KOPT-K1 (cell line): ENCODE measurements at regions not wholly inside any gene's neighbourhood (a gene's known extent, or its start where the extent isn't known, plus 50 kb on each side); places are given as distances from the start of the nearest gene placed in this dataset.
"Not testable (repeated sequence)": the region's sequence is repeated elsewhere in the genome, so short reads cannot be mapped to it uniquely, and the experiment has no call there.

Source experiments
- H3K27ac ChIP-seq: fragments of 200-600 bp; sonication (generic); 2 replicates; pipeline ENCODE4 v1.5.1; 2016; ENCODE audit warnings: antibody characterized with exemption, mild to moderate bottlenecking, low read depth, low read length; ENCODE audit not compliant: poor library complexity, severe bottlenecking
- H3K36me3 ChIP-seq: fragments of 200-600 bp; sonication (generic); 2 replicates; pipeline ENCODE4 v1.5.1; 2017; ENCODE audit warnings: antibody characterized with exemption, mild to moderate bottlenecking, low read length, moderate library complexity; ENCODE audit not compliant: insufficient read depth
- H3K9me3 ChIP-seq: fragments of 200-600 bp; sonication (generic); 2 replicates; pipeline ENCODE4 v1.5.1; 2017; ENCODE audit warnings: antibody characterized with exemption, low read length, mild to moderate bottlenecking; ENCODE audit not compliant: insufficient read depth, poor library complexity, severe bottlenecking

DNA sequence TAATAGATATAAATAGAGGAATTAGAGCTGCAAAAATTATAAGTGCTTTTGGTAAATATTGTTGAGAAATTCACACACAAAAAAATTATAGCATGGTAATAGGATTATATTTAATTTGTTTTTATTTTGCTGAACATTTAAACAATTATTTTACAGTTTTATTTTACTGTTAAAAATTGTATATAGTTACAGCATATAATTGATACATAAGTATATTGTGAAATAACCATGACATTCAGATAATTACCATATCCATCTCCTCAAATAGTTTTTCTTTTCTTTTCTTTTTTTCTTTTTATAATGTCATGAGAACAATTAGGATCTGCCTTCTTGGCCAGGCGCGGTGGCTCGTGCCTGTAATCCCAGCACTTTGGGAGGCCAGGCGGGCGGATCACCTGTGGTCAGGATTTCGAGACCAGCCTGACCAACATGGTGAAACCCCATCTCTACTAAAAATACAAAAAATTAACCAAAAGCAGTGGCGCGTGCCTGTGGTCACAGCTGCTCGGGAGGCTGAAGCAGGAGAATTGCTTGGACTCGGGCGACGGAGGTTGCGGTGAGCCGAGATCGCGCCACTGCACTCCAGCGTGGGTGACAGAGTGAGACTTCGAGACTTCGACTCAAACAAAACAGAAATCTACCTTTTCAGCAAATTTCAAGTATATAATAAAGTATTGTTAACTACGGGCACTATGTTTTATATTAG, 654.2 kb downstream of the TENT5A start:
- H3K36me3 ChIP-seq, result no peaks in the 10 kb centered on the region
- peaks cover 4% of the 10 kb centered on the region for H3K9me3 ChIP-seq
- no peak overlapping the region for H3K27ac ChIP-seq

GRCh38 chr6:81096464-81096863, 656.0 kb downstream of the TENT5A start:
- H3K9me3 ChIP-seq, H3K36me3 ChIP-seq, H3K27ac ChIP-seq: not testable (repeated sequence)

DNA sequence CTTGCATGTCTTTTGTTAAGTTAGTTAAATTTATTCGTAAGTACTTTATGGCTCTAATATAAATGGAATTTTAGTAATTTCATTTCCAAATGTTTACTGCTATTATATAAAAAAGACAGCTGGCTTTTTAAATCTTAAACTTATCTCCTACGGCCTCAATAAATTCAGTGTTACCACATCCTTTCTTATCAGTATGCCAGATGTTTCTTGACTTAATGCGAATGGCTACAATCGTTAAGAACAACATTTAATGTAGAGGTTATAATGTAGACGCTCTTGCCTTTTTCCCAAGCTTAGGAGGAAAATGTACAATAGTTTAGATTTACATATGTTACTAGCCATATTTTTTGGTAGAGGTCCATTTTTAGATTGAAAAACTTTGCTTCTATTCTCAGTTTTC, 659.4 kb downstream of the TENT5A start:
- Histone ChIP-seq H3K36me3 (no peaks in the 10 kb centered on the region), H3K27ac (no peak overlapping the region), H3K9me3 (peaks cover 4% of the 10 kb centered on the region)

- H3K9me3 ChIP-seq, result no peaks in the 10 kb centered on the region
- H3K36me3 ChIP-seq, result no peaks in the 10 kb centered on the region
- no peak overlapping the region for H3K27ac ChIP-seq
These were observed 664.3 kb downstream of the TENT5A start for GRCh38 chr6:81088145-81088544.

DNA sequence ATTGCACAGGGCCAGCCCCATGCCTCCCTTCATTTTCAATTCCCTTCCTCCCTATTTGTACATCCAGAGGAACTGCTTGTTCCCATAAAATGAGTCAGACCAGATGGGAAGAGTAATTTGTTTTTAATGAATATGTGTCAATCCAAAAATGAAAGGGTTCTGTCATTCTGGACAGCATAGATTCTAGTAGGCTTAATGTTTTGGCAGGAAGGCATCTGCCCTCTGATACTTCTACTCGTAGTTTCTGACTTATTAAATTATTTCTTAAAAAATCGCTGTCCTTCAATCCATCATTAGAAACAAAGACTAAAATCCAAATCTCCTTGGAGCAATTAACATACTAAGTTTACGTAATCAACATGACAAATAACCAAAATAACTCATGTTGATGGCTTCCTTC, 665.5 kb downstream of the TENT5A start:
- Histone ChIP-seq H3K27ac (no peak overlapping the region), H3K9me3 (no peaks in the 10 kb centered on the region), H3K36me3 (no peaks in the 10 kb centered on the region)

GRCh38 chr6:81085431-81085790, 667.1 kb downstream of the TENT5A start:
- Histone ChIP-seq H3K9me3 (no peaks in the 10 kb centered on the region), H3K36me3 (no peaks in the 10 kb centered on the region), H3K27ac (no peak overlapping the region)

- Histone ChIP-seq H3K36me3 (no peaks in the 10 kb centered on the region), H3K9me3 (no peaks in the 10 kb centered on the region), H3K27ac (no peak overlapping the region)
These were observed 667.6 kb downstream of the TENT5A start for GRCh38 chr6:81084776-81085430.

GRCh38 chr6:81075974-81076373, 676.5 kb downstream of the TENT5A start:
- Histone ChIP-seq H3K36me3 (no peaks in the 10 kb centered on the region), H3K9me3 (no peaks in the 10 kb centered on the region), H3K27ac (no peak overlapping the region)

DNA sequence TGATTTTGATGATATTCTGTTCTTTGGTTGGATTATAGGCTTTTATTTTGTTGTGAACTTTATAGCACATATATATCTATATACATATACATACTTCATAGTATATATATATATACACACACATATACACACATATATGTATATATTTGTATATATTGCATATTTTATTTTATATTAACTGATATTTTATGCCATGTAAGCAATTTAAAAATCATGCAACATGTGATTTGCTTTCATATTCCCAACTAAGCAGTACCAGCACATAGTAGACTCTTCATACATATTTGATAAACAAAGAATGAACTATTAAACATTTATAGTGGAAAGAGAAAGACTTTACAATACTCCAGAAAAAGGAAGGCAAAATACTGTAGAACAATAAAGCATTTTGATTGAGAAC, 679.2 kb downstream of the TENT5A start:
- Histone ChIP-seq H3K36me3 (no peaks in the 10 kb centered on the region), H3K27ac (no peak overlapping the region), H3K9me3 (no peaks in the 10 kb centered on the region)

- H3K36me3 ChIP-seq, result no peaks in the 10 kb centered on the region
- H3K9me3 ChIP-seq, result no peaks in the 10 kb centered on the region
- H3K27ac ChIP-seq, result no peak overlapping the region
These were observed 681.4 kb downstream of the TENT5A start for GRCh38 chr6:81071121-81071520.

GRCh38 chr6:81067057-81067456, 685.4 kb downstream of the TENT5A start:
- Histone ChIP-seq H3K36me3 (no peaks in the 10 kb centered on the region), H3K27ac (no peak overlapping the region), H3K9me3 (no peaks in the 10 kb centered on the region)

DNA sequence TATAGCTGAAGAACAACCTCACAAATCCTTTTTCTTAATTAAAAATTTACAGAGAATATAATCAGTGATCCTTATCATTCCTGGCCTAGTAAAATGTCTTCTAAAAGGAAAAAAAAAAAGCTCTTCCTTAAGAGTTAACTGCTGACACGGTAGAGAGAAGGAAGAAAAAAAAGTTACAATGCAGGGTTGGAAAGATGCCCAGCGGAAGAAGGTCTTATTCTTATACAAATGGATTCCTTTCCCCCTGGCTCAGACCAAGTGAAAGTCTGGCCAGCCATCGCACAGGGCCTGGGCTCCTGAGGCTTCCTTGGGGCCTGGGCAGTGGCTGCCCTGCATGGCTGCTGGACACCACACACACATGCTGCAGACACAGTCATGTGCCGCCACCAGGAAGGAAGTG, 688.6 kb downstream of the TENT5A start:
- Histone ChIP-seq H3K27ac (no peak overlapping the region), H3K9me3 (peaks cover 4% of the 10 kb centered on the region), H3K36me3 (no peaks in the 10 kb centered on the region)

- no peak overlapping the region for H3K27ac ChIP-seq
These were observed 698.4 kb downstream of the TENT5A start for GRCh38 chr6:81054036-81054435.

GRCh38 chr6:81051952-81052351, 700.5 kb downstream of the TENT5A start:
- Histone ChIP-seq H3K9me3 (no peaks in the 10 kb centered on the region), H3K27ac (no peak overlapping the region), H3K36me3 (no peaks in the 10 kb centered on the region)

More at GRCh38 chr6:81054036-81054435, 698.4 kb downstream of the TENT5A start:
- peaks cover 6% of the 10 kb centered on the region for H3K9me3 ChIP-seq
- no peaks in the 10 kb centered on the region for H3K36me3 ChIP-seq

- H3K36me3 ChIP-seq, result no peaks in the 10 kb centered on the region
- no peak overlapping the region for H3K27ac ChIP-seq
- H3K9me3 ChIP-seq, result no peaks in the 10 kb centered on the region
These were observed 702.9 kb downstream of the TENT5A start for GRCh38 chr6:81049425-81050042.

DNA sequence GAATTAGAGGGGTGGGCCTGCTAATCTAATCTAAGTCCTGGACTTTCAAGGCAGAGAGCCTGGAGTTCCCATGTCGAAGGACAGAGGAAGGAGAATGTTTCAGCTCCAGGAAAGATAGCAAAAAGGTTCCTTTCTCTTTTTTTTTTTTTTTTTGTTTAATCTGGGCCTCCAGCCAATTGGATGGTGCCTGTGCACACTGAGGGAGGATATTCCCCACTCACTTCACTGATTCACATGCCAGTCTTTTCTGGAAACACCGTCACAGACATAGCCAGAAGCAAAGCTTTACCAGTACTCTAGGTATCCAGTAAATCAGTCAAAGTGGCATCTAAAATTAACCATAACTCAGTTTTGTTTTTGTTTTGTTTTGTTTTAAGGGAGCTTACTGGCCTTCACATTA, 721.1 kb downstream of the TENT5A start:
- Histone ChIP-seq H3K9me3 (no peaks in the 10 kb centered on the region), H3K36me3 (no peaks in the 10 kb centered on the region), H3K27ac (no peak overlapping the region)
